Subcutaneous abdominal adipose tissue (tissue), 5 donors: ENCODE measurements at regions not wholly inside any gene's neighbourhood (a gene's known extent, or its start where the extent isn't known, plus 50 kb on each side); places are given as distances from the start of the nearest gene placed in this dataset.

ENCODE experiments used
- H3K27ac ChIP-seq: one replicate; pipeline ENCODE4 v1.7.0; 2013; ENCODE audit warnings: low read depth, mild to moderate bottlenecking, inconsistent platforms, low read length, moderate library complexity
- H3K27me3 ChIP-seq, 5 donors: one replicate each; pipeline ENCODE4 v1.7.0; 2013; ENCODE audit warnings: low read length in 5 of 5, inconsistent platforms in 1 of 5; ENCODE audit not compliant: control insufficient read depth in 5 of 5, insufficient read depth in 4 of 5
- H3K36me3 ChIP-seq, 5 donors: one replicate each; pipeline ENCODE4 v1.7.0; 2013; ENCODE audit warnings: low read length in 5 of 5; ENCODE audit not compliant: control insufficient read depth in 5 of 5, insufficient read depth in 5 of 5
- H3K4me1 ChIP-seq, 5 donors: one replicate each; pipeline ENCODE4 v1.7.0; 2013; ENCODE audit warnings: low read length in 5 of 5, mild to moderate bottlenecking in 3 of 5, moderate library complexity in 1 of 5; ENCODE audit not compliant: control insufficient read depth in 5 of 5, insufficient read depth in 5 of 5
- H3K4me3 ChIP-seq, 5 donors: one replicate each; pipeline ENCODE4 v1.7.0; 2013; ENCODE audit warnings: low read length in 5 of 5, low read depth in 1 of 5
- H3K9ac ChIP-seq, 5 donors: one replicate each; pipeline ENCODE4 v1.7.0; 2013; ENCODE audit warnings: low read length in 5 of 5, mild to moderate bottlenecking in 4 of 5, moderate library complexity in 3 of 5
- H3K9me3 ChIP-seq, 5 donors: one replicate each; pipeline ENCODE4 v1.7.0; 2013; ENCODE audit warnings: low read length in 5 of 5; ENCODE audit not compliant: control insufficient read depth in 5 of 5
- donor health status: healthy.
- donor health status: healthy.
- donor health status: healthy.
- donor health status: healthy.
- donor health status: healthy.

- H3K27me3 ChIP-seq: no peaks in the 10 kb centered on the region
- H3K27ac ChIP-seq: no peak overlapping the region
- H3K4me3 ChIP-seq: no peak overlapping the region
- H3K36me3 ChIP-seq: no peaks in the 10 kb centered on the region
- H3K9me3 ChIP-seq: peaks cover 0 to 2% (median 0%) of the 10 kb centered on the region in 5 donors
- no peaks in the 10 kb centered on the region for H3K4me1 ChIP-seq
- no peak overlapping the region for H3K9ac ChIP-seq
These were observed 380.6 kb downstream of the TBC1D4 start for GRCh38 chr13:75101348-75101747.

DNA sequence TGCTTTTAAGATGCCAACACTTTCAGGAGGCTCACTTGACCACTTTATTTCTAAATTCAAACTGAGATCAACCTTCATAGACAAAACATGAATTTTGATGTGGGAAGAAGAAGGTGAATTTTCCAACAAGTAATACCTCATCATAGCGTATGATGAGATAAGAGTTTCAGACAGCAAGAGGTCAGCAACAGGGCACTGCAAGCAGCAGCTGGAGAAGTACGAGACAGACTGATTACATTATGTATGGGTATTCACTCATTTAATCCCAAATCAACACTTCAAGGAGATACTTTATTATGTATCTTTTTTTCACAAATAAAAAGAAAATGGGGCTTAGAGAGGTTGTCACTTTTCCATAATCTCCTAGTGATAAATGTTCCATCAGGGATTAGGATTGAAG, 389.8 kb downstream of the TBC1D4 start:
- no peaks in the 10 kb centered on the region for H3K36me3 ChIP-seq
- H3K27ac ChIP-seq: no peak overlapping the region
- no peak overlapping the region for H3K9ac ChIP-seq
- no peaks in the 10 kb centered on the region for H3K4me1 ChIP-seq
- H3K27me3 ChIP-seq: no peaks in the 10 kb centered on the region
- no peaks in the 10 kb centered on the region for H3K9me3 ChIP-seq
- H3K4me3 ChIP-seq: no peak overlapping the region

- Histone ChIP-seq H3K36me3 (no peaks in the 10 kb centered on the region), H3K4me3 (no peak overlapping the region), H3K27me3 (no peaks in the 10 kb centered on the region), H3K9me3 (no peaks in the 10 kb centered on the region), H3K4me1 (no peaks in the 10 kb centered on the region), H3K27ac (no peak overlapping the region), H3K9ac (no peak overlapping the region)
These were observed 390.3 kb downstream of the TBC1D4 start for GRCh38 chr13:75091718-75092117.

DNA sequence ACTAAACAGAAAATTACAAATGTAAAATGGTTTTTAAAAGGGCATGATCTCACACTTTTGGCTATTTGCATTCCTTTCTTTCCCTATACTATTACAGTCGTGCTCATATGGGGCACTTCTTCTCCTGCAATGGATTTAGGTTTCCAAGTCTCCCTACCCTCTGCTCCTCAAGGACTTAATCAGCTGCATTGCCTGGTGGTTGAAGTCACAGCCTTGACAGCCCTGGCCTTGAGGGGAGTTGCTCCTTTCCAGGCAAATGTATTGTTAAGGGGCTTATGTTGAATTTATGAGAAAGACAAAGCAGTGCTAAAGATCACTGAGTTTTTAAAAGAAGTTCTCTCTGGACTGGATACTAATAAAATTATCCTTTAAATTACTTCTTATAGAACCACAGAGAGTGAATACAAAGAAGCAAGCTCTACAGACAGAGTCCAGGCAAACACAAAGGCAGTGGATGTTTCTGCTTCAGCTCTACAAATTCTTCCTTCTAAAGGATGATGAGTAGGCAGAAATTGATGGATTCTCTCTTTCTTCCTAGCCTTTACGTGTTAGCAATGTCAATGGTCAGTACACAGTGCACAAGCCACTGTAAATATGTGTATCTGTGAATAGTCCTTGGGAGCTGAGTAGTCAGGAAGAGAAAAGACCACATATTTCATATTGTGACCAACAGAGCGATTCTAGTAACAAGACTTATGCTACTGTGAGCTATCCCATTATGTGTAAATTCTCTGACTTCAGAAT, 390.9 kb downstream of the TBC1D4 start:
- no peaks in the 10 kb centered on the region for H3K4me1 ChIP-seq
- H3K9ac ChIP-seq: no peak overlapping the region
- H3K36me3 ChIP-seq: no peaks in the 10 kb centered on the region
- no peaks in the 10 kb centered on the region for H3K9me3 ChIP-seq
- no peaks in the 10 kb centered on the region for H3K27me3 ChIP-seq
- H3K4me3 ChIP-seq: no peak overlapping the region
- H3K27ac ChIP-seq: no peak overlapping the region

- H3K36me3 ChIP-seq: no peaks in the 10 kb centered on the region
- H3K4me3 ChIP-seq: no peak overlapping the region
- H3K9ac ChIP-seq: no peak overlapping the region
- peaks cover 0 to 3% (median 0%) of the 10 kb centered on the region in 5 donors for H3K9me3 ChIP-seq
- H3K4me1 ChIP-seq: no peaks in the 10 kb centered on the region
- no peak overlapping the region for H3K27ac ChIP-seq
- H3K27me3 ChIP-seq: no peaks in the 10 kb centered on the region
These were observed 393.1 kb downstream of the TBC1D4 start for GRCh38 chr13:75088915-75089314.

DNA sequence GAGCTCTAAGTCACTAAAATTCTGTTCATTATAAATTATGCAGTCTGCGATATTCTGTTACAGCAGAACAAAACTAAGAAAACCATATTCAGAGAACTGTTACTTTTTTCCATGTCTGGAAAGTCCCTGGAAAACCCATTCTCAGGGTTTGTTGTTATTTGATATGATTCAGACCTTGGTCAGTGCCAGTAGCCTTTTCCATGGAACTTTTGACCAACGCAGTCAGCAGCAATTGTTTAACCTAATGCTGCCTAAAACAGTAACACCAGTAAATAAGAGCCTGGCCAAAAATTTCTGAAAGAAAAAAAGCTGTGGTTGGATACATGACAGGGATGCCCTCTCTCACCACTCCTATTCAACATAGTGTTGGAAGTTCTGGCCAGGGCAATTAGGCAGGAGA, 402.7 kb downstream of the TBC1D4 start:
- Histone ChIP-seq H3K27me3 (no peaks in the 10 kb centered on the region), H3K27ac (no peak overlapping the region), H3K9me3 (peaks cover 0 to 2% (median 0%) of the 10 kb centered on the region in 5 donors), H3K36me3 (no peaks in the 10 kb centered on the region), H3K4me3 (no peak overlapping the region), H3K4me1 (no peaks in the 10 kb centered on the region), H3K9ac (no peak overlapping the region)

DNA sequence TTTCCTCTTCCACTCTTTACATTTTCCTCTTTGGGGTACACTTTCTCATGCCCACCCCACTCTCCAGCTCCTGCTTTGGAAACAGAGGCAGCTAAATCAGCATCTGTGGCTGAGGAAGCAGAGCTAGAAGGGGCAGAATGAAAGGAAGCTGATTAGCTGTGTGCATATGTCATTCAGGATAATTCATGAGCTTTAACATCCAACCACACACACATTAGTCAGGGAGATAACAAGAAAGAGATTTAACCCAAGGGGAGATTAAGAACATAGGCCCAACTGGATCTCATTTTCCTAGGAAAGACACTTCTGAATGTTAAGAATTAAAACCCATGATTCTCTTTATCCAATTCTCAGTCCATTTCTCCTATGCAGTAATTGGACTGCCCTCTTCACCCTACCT, 405.5 kb downstream of the TBC1D4 start:
- no peak overlapping the region for H3K9ac ChIP-seq
- no peaks in the 10 kb centered on the region for H3K9me3 ChIP-seq
- no peak overlapping the region for H3K27ac ChIP-seq
- H3K36me3 ChIP-seq: no peaks in the 10 kb centered on the region
- H3K4me1 ChIP-seq: no peaks in the 10 kb centered on the region
- no peaks in the 10 kb centered on the region for H3K27me3 ChIP-seq
- no peak overlapping the region for H3K4me3 ChIP-seq

DNA sequence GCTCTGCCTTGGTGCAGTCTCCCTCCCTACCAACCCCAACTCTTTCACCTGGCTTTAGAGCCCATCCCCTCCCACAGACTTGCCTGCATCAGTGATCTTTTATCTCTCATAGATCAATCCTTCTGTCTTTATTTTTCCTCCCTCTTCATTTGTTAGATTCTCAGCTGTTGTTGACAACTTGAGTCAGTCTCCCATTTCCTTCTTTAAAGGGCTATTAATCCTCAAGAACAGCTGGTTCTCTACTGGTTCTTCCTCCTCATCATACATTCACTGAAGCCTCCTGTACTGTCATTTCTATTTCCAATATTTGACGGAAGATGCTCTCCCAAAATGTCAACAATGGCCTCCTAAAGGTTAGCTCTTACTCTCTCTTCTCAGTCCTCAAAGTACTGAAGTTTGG, 408.2 kb downstream of the TBC1D4 start:
- no peaks in the 10 kb centered on the region for H3K27me3 ChIP-seq
- H3K9ac ChIP-seq: no peak overlapping the region
- no peaks in the 10 kb centered on the region for H3K9me3 ChIP-seq
- no peaks in the 10 kb centered on the region for H3K4me1 ChIP-seq
- no peaks in the 10 kb centered on the region for H3K36me3 ChIP-seq
- H3K27ac ChIP-seq: no peak overlapping the region
- no peak overlapping the region for H3K4me3 ChIP-seq

- H3K27me3 ChIP-seq: no peaks in the 10 kb centered on the region
- no peak overlapping the region for H3K27ac ChIP-seq
- no peaks in the 10 kb centered on the region for H3K4me1 ChIP-seq
- no peak overlapping the region for H3K4me3 ChIP-seq
- H3K36me3 ChIP-seq: no peaks in the 10 kb centered on the region
- H3K9me3 ChIP-seq: no peaks in the 10 kb centered on the region
- H3K9ac ChIP-seq: no peak overlapping the region
These were observed 409.1 kb downstream of the TBC1D4 start for GRCh38 chr13:75072891-75073290.

- Histone ChIP-seq H3K27me3 (no peaks in the 10 kb centered on the region), H3K4me1 (no peaks in the 10 kb centered on the region), H3K4me3 (no peak overlapping the region), H3K9ac (no peak overlapping the region), H3K27ac (no peak overlapping the region), H3K9me3 (no peaks in the 10 kb centered on the region), H3K36me3 (no peaks in the 10 kb centered on the region)
These were observed 409.6 kb downstream of the TBC1D4 start for GRCh38 chr13:75072368-75072767.
